DND-41 (cell line): ENCODE measurements at regions not wholly inside any gene's neighbourhood (a gene's known extent, or its start where the extent isn't known, plus 50 kb on each side); places are given as distances from the start of the nearest gene placed in this dataset.

Source experiments
- ATAC-seq: fragments of 200-7000 bp; cut with Tn5 transposase; 3 replicates; pipeline ENCODE4 v1.9.1; 2021; ENCODE audit warnings: low read depth; ENCODE audit not compliant: insufficient read depth
- DNase-seq: peaks from one replicate; pipeline ENCODE4 v3.0.0-alpha.2; 2020
- H2AFZ ChIP-seq: 2 replicates; pipeline ENCODE4 v1.6.0; 2012; ENCODE audit warnings: low read depth, low read length
- H3K27ac ChIP-seq: 2 replicates; pipeline ENCODE4 v1.5.1; 2012; ENCODE audit warnings: low read length, inconsistent platforms
- H3K27me3 ChIP-seq: fragments of 200-600 bp; sonication (generic); 2 replicates; pipeline ENCODE4 v1.6.0; 2012; ENCODE audit warnings: low read length, mild to moderate bottlenecking, inconsistent platforms; ENCODE audit not compliant: insufficient read depth, poor library complexity
- H3K36me3 ChIP-seq: 2 replicates; pipeline ENCODE4 v1.5.1; 2012; ENCODE audit warnings: low read length, inconsistent platforms; ENCODE audit not compliant: insufficient read depth
- H3K4me1 ChIP-seq: 2 replicates; pipeline ENCODE4 v1.5.1; 2012; ENCODE audit warnings: mild to moderate bottlenecking, low read length; ENCODE audit not compliant: insufficient read depth
- H3K4me2 ChIP-seq: 2 replicates; pipeline ENCODE4 v1.6.0; 2012; ENCODE audit warnings: mild to moderate bottlenecking, moderate library complexity, low read length, inconsistent platforms; ENCODE audit not compliant: insufficient read depth
- H3K4me3 ChIP-seq, 2 experiments: fragments of 200-600 bp in 1 of 2; shearing (Covaris generic) in 1 of 2; 2 replicates each; pipeline ENCODE4 v1.5.1; 2012 to 2016; ENCODE audit warnings: inconsistent platforms in 2 of 2, low read length in 2 of 2, mild to moderate bottlenecking in 2 of 2, low read depth in 1 of 2, moderate library complexity in 1 of 2
- H3K79me2 ChIP-seq: 2 replicates; pipeline ENCODE4 v1.6.0; 2012; ENCODE audit warnings: low read length, inconsistent platforms; ENCODE audit not compliant: insufficient read depth
- H3K9ac ChIP-seq: 2 replicates; pipeline ENCODE4 v1.6.0; 2012; ENCODE audit warnings: low read depth, mild to moderate bottlenecking, inconsistent platforms, low read length, moderate library complexity
- H3K9me3 ChIP-seq: 2 replicates; pipeline ENCODE4 v1.5.1; 2012; ENCODE audit warnings: low read length, moderate library complexity, mild to moderate bottlenecking, inconsistent platforms; ENCODE audit not compliant: insufficient read depth, severe bottlenecking
- H4K20me1 ChIP-seq: 2 replicates; pipeline ENCODE4 v1.6.0; 2012; ENCODE audit warnings: low read length; ENCODE audit not compliant: insufficient read depth
- EZH2 ChIP-seq: IDR thresholded peaks from 3 replicates; pipeline ENCODE4 v1.6.1; 2012; ENCODE audit warnings: borderline replicate concordance, low read depth, mild to moderate bottlenecking, moderate library complexity, low read length, inconsistent platforms; ENCODE audit not compliant: severe bottlenecking
- TF ChIP-seq, protein P1 (sequence below): IDR thresholded peaks from 2 replicates; pipeline ENCODE4 v1.5.1; 2012; ENCODE audit warnings: borderline replicate concordance, low read length, moderate library complexity, mild to moderate bottlenecking; ENCODE audit not compliant: poor library complexity, severe bottlenecking; ENCODE audit errors: extremely low read depth

GRCh38 chr2:35784777-35785176, 570.8 kb upstream of the CRIM1 start:
- no peaks in the 10 kb centered on the region for H3K27me3 ChIP-seq
- no peaks in the 10 kb centered on the region for H3K36me3 ChIP-seq
- no peaks in the 10 kb centered on the region for H4K20me1 ChIP-seq
- no peak overlapping the region for H3K27ac ChIP-seq
- no peak for TF ChIP-seq EZH2
- TF ChIP-seq, protein P1, sequence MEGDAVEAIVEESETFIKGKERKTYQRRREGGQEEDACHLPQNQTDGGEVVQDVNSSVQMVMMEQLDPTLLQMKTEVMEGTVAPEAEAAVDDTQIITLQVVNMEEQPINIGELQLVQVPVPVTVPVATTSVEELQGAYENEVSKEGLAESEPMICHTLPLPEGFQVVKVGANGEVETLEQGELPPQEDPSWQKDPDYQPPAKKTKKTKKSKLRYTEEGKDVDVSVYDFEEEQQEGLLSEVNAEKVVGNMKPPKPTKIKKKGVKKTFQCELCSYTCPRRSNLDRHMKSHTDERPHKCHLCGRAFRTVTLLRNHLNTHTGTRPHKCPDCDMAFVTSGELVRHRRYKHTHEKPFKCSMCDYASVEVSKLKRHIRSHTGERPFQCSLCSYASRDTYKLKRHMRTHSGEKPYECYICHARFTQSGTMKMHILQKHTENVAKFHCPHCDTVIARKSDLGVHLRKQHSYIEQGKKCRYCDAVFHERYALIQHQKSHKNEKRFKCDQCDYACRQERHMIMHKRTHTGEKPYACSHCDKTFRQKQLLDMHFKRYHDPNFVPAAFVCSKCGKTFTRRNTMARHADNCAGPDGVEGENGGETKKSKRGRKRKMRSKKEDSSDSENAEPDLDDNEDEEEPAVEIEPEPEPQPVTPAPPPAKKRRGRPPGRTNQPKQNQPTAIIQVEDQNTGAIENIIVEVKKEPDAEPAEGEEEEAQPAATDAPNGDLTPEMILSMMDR = no peak
- no peaks in the 10 kb centered on the region for H3K4me1 ChIP-seq
- H3K4me3 ChIP-seq = no peak overlapping the region
- no peak overlapping the region for H3K4me2 ChIP-seq
- no peak for DNase-seq
- no peak for ATAC-seq
- H3K79me2 ChIP-seq = no peaks in the 10 kb centered on the region
- H2AFZ ChIP-seq = no peak overlapping the region
- no peak overlapping the region for H3K9ac ChIP-seq
- peaks cover 14% of the 10 kb centered on the region for H3K9me3 ChIP-seq

GRCh38 chr2:35783723-35784122, 571.9 kb upstream of the CRIM1 start:
- DNase-seq (no peak), ATAC-seq (no peak)
- H3K79me2 ChIP-seq = no peaks in the 10 kb centered on the region
- H3K9ac ChIP-seq = no peak overlapping the region
- no peaks in the 10 kb centered on the region for H4K20me1 ChIP-seq
- H3K4me3 ChIP-seq = no peak overlapping the region
- H2AFZ ChIP-seq = no peak overlapping the region
- H3K27me3 ChIP-seq = no peaks in the 10 kb centered on the region
- no peaks in the 10 kb centered on the region for H3K36me3 ChIP-seq
- no peak overlapping the region for H3K4me2 ChIP-seq
- no peak for TF ChIP-seq EZH2
- TF ChIP-seq, protein P1 = no peak
- H3K4me1 ChIP-seq = no peaks in the 10 kb centered on the region
- H3K27ac ChIP-seq = no peak overlapping the region
- peaks cover 8% of the 10 kb centered on the region for H3K9me3 ChIP-seq

- Histone ChIP-seq H3K4me1 (no peaks in the 10 kb centered on the region), H3K9ac (no peak overlapping the region), H3K27ac (no peak overlapping the region), H3K4me3 (no peak overlapping the region), H3K36me3 (no peaks in the 10 kb centered on the region), H3K79me2 (no peaks in the 10 kb centered on the region), H3K9me3 (no peaks in the 10 kb centered on the region), H3K27me3 (no peaks in the 10 kb centered on the region), H2AFZ (no peak overlapping the region), H3K4me2 (no peak overlapping the region), H4K20me1 (no peaks in the 10 kb centered on the region)
- ATAC-seq (no peak), DNase-seq (no peak)
- no peak for TF ChIP-seq EZH2
- TF ChIP-seq, protein P1 = no peak
Measured at GRCh38 chr2:35741556-35741955, 614.0 kb upstream of the CRIM1 start.

DNA sequence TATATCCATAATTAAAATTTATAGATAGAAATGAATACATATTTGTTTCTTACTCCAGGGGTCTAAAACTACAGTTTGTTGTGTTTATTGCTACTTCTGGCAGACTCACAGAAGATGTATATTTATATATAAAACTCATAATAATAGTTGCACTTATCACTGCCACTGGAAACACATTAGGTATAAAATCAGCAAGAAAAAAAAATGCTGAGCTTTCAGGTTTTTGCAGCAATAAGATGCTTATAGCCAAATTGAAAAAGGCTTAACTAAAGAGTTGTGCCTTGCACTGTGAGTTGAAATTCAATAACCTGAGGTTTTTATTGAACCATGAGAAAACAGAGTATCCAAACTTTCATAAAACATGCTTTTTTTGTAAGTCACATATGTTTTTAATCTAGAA, 623.9 kb upstream of the CRIM1 start:
- DNase-seq (no peak), ATAC-seq (no peak)
- no peak overlapping the region for H3K4me2 ChIP-seq
- TF ChIP-seq, protein P1 = no peak
- no peak for TF ChIP-seq EZH2
- H3K9ac ChIP-seq = no peak overlapping the region
- H3K36me3 ChIP-seq = no peaks in the 10 kb centered on the region
- no peak overlapping the region for H3K4me3 ChIP-seq
- no peaks in the 10 kb centered on the region for H3K79me2 ChIP-seq
- H2AFZ ChIP-seq = no peak overlapping the region
- no peaks in the 10 kb centered on the region for H3K4me1 ChIP-seq
- H3K27me3 ChIP-seq = no peaks in the 10 kb centered on the region
- H3K27ac ChIP-seq = no peak overlapping the region
- no peaks in the 10 kb centered on the region for H4K20me1 ChIP-seq
- H3K9me3 ChIP-seq = no peaks in the 10 kb centered on the region
